Lower leg skin (tissue), 4 donors: ENCODE measurements at regions not wholly inside any gene's neighbourhood (a gene's known extent, or its start where the extent isn't known, plus 50 kb on each side); places are given as distances from the start of the nearest gene placed in this dataset.
A peak's percentile ranks its signal among the peaks of the same experiment; 100 is the strongest.

Experiments used
- DNase-seq, 2 donors: peaks; one replicate each; pipeline ENCODE4 v3.0.0-alpha.2; 2019; ENCODE audit warnings: low spot score in 2 of 2
- H3K4me3 ChIP-seq: fragments of 200-600 bp; sonication (generic); 2 replicates; pipeline ENCODE4 v1.5.1; 2017; ENCODE audit warnings: mild to moderate bottlenecking, low read depth; ENCODE audit not compliant: poor library complexity, severe bottlenecking
- POLR2A ChIP-seq, 2 donors: fragments of 450-650 bp; IDR thresholded peaks; one replicate each; pipeline ENCODE4 v1.6.1; 2016 to 2017; ENCODE audit warnings: antibody characterized with exemption in 2 of 2, mild to moderate bottlenecking in 1 of 2, moderate library complexity in 1 of 2
- WGBS, 2 donors: methylation state at CpG; one replicate each; pipeline ENCODE4 v1.1.5; 2018; 5-methylcytosine and 5-hydroxymethylcytosine counted together
- intact Hi-C: fragments of 100-400 bp; cut with DNase I; formaldehyde crosslinking; loops from one replicate; pipeline ENCODE4 v1.15.0; 2023; ENCODE audit warnings: low total_unique reads
- TF ChIP-seq, protein P1 (sequence below), 3 donors: fragments of 450-650 bp; IDR thresholded peaks; one replicate each; pipeline ENCODE4 v1.5.1; 2016; ENCODE audit warnings: antibody characterized with exemption in 3 of 3, mild to moderate bottlenecking in 3 of 3, moderate library complexity in 2 of 3

DNA sequence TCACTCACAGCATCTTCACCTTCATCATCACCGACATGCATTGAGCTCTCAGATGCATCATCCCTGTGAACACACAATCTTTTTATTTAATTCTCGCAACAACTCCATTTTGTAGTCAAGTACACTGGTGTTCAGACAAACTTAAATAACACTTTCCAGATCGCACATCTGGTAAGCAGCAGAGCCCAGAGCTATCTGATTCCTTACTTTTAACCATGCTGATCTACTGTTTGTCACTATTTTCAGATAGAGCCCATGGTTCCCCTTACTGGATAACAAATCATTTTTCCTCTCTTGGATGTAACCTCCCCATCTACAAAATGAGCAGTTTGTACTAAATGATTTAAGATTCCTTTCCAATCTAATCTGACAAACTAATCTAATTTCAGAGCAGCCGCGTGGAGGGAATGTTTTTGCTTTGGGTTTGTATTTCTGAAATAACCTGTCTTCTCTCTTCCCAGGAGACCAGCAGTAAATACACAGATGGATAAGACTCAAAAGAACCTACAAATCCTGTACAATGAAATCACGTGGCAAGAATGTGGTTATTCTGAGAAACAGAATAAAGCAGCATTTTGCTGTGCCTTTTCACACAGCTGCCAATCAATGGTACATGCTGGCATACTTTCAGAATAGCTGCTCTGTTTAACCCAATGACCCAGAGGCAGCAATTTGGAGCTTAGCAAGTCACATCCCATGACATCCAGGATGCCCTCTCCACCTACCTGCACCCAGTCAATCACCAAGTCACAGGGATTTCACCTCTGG, 72.9 kb upstream of the CCL2 start:
- TF ChIP-seq POLR2A (IDR thresholded peaks at IDR 0.05) = no peak
- TF ChIP-seq, protein P1, sequence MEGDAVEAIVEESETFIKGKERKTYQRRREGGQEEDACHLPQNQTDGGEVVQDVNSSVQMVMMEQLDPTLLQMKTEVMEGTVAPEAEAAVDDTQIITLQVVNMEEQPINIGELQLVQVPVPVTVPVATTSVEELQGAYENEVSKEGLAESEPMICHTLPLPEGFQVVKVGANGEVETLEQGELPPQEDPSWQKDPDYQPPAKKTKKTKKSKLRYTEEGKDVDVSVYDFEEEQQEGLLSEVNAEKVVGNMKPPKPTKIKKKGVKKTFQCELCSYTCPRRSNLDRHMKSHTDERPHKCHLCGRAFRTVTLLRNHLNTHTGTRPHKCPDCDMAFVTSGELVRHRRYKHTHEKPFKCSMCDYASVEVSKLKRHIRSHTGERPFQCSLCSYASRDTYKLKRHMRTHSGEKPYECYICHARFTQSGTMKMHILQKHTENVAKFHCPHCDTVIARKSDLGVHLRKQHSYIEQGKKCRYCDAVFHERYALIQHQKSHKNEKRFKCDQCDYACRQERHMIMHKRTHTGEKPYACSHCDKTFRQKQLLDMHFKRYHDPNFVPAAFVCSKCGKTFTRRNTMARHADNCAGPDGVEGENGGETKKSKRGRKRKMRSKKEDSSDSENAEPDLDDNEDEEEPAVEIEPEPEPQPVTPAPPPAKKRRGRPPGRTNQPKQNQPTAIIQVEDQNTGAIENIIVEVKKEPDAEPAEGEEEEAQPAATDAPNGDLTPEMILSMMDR (IDR thresholded peaks at IDR 0.05) = no peak
- intact Hi-C loops = no loop called here
- 34 to 41% methylated on average over 6 of the region's 6 CpGs for WGBS, 2 donors
- no peak overlapping the region for H3K4me3 ChIP-seq
- no peak for DNase-seq

DNA sequence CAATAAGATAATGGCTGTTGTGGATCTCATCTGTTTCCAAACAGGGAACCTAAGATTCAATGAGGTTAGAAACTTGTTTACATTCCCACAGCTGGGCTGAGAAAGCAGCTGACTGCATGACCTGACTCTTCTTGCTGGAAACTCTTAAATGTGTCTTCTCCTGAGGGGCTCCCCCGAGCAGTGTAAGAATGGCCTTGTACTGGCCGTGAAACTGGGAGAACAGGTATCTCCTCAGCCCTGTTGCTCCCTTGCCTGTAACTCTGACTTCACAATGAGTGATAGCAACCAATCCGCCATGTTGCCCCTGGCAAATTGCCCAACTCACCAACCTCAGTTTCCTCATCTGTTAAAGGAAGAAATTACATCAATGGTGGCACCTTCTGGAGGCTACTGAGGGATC, 59.1 kb upstream of the CCL2 start:
- WGBS, 2 donors = 66 to 68% methylated on average over 3 of the region's 3 CpGs
- TF ChIP-seq, protein P1 (IDR thresholded peaks at IDR 0.05) = no peak
- no peak for TF ChIP-seq POLR2A (IDR thresholded peaks at IDR 0.05)
- no peak overlapping the region for H3K4me3 ChIP-seq
- no peak for DNase-seq
- intact Hi-C loops = no loop called here

DNA sequence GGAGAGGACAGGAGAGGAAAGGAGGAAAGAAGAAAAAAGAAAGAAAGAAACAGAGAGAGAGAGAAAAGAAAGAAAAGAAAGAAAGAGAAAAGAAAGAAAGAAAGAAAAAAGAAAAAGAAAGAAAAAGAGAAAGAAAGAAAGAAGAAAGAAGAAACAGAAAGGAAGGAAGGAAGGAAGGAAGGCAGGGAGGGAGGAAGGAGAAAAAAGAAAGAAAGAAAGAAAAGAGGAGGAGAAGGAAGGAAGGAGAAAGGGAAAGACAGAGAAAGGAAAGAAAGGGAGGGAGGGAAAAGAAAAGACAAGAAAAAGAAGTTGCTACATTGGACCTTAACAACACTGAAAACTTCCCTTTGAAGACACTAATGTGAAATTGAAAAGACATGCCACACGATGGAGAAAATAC, 56.6 kb upstream of the CCL2 start:
- intact Hi-C loops = loop anchor here (2.0 kb wide), 1 partner anchor 164 kb away; the partner anchor contains the start of gene CCL1
- no peak for DNase-seq
- WGBS, 2 donors = 15 to 17% methylated on average over 1 of the region's 1 CpG
- TF ChIP-seq, protein P1 (IDR thresholded peaks at IDR 0.05) = no peak
- TF ChIP-seq POLR2A (IDR thresholded peaks at IDR 0.05) = no peak
- H3K4me3 ChIP-seq = no peak overlapping the region

DNA sequence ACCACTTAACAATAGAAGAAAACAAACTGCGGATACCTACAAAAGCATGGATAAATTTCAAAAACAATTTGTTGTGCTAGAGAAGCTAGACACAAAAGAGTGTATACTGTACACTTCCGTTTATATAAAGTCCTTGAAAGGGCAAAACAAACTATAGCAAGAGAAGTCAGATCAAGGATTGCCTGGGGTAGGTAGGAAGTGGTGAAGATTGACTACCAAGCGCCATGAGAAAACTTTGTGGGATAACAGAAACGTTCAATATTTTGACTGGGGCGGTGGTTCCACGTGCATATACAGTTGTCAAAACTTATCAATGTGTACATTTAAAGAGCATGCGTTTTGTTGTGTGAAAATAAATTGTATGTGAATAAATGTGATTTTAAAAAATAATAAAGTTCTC, 55.6 kb upstream of the CCL2 start:
- intact Hi-C loops = loop anchor here (2.0 kb wide), 1 partner anchor 163 kb away; the partner anchor contains the start of gene CCL1
- no peak for TF ChIP-seq POLR2A (IDR thresholded peaks at IDR 0.05)
- TF ChIP-seq, protein P1 (IDR thresholded peaks at IDR 0.05) = no peak
- H3K4me3 ChIP-seq = no peak overlapping the region
- 24 to 34% methylated on average over 7 of the region's 7 CpGs for WGBS, 2 donors
- no peak for DNase-seq

DNA sequence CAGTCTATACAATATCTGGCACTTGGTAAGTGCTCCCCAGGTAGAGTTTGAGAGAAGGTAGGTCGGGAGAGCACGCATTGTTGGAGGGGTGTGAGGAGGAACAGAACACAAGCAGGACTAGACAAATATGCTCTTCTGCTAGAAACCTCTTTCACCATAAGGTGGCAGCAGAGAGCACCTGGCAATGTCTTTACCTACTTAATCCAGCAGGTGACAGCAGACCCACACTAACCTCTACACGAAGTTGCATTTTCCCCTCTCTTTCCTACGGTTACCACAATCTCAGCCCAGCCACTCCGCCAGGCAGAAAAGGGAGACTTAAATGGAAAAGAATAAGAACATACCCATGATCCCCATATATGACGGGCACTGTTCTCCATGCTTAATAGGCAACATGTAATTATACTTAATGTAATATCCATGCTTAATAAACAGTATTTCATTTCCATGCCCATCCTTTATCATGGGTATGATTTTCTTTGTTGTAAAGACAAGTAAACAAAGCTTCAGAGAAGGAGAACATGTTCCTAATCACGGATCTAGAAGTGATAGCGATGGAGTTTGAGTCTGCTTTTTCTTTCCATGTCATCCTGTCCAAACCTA, 55.1 kb upstream of the CCL2 start:
- WGBS, 2 donors = 9 to 11% methylated on average over 8 of the region's 8 CpGs
- TF ChIP-seq POLR2A (IDR thresholded peaks at IDR 0.05) = no peak
- TF ChIP-seq, protein P1 (IDR thresholded peaks at IDR 0.05) = peak in 2 of 3 donors; percentile 99 to 100
- no peak overlapping the region for H3K4me3 ChIP-seq
- intact Hi-C loops = loop anchor here (2.0 kb wide), 1 partner anchor 163 kb away; the partner anchor contains the start of gene CCL1
- DNase-seq = peak; percentile 86 to 94
